ENCODE measurements at regions not wholly inside any gene's neighbourhood (a gene's known extent, or its start where the extent isn't known, plus 50 kb on each side); places are given as distances from the start of the nearest gene placed in this dataset.

- intact Hi-C loops (cut with DNase I): no loop called here
- H3K9me3 ChIP-seq: no peaks in the 10 kb centered on the region
- DNase-seq: no peak
- no peak overlapping the region for H3K27ac ChIP-seq
- peaks cover 0 to 16% (median 0%) of the 10 kb centered on the region in 3 donors for H3K4me1 ChIP-seq
- no peaks in the 10 kb centered on the region for H3K36me3 ChIP-seq
- no peak for FAIRE-seq
- WGBS, 2 donors: 57 to 58% methylated on average over 2 of the region's 2 CpGs
- TF ChIP-seq, protein P1, sequence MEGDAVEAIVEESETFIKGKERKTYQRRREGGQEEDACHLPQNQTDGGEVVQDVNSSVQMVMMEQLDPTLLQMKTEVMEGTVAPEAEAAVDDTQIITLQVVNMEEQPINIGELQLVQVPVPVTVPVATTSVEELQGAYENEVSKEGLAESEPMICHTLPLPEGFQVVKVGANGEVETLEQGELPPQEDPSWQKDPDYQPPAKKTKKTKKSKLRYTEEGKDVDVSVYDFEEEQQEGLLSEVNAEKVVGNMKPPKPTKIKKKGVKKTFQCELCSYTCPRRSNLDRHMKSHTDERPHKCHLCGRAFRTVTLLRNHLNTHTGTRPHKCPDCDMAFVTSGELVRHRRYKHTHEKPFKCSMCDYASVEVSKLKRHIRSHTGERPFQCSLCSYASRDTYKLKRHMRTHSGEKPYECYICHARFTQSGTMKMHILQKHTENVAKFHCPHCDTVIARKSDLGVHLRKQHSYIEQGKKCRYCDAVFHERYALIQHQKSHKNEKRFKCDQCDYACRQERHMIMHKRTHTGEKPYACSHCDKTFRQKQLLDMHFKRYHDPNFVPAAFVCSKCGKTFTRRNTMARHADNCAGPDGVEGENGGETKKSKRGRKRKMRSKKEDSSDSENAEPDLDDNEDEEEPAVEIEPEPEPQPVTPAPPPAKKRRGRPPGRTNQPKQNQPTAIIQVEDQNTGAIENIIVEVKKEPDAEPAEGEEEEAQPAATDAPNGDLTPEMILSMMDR (IDR thresholded peaks at IDR 0.05): no peak
- no peaks in the 10 kb centered on the region for H3K27me3 ChIP-seq
- ATAC-seq: no peak
- no peak overlapping the region for H3K4me3 ChIP-seq
Observed at GRCh38 chr7:93737953-93738352, 152.6 kb downstream of the TFPI2 start.

- TF ChIP-seq, protein P1 (IDR thresholded peaks at IDR 0.05): no peak
- ATAC-seq (no peak), FAIRE-seq (no peak), DNase-seq (no peak)
- Histone ChIP-seq H3K4me1 (peaks cover 0 to 16% (median 0%) of the 10 kb centered on the region in 3 donors), H3K27ac (no peak overlapping the region), H3K9me3 (no peaks in the 10 kb centered on the region), H3K4me3 (no peak overlapping the region), H3K36me3 (no peaks in the 10 kb centered on the region), H3K27me3 (no peaks in the 10 kb centered on the region)
- WGBS, 2 donors: 44 to 49% methylated on average over 2 of the region's 2 CpGs
- intact Hi-C loops (cut with DNase I): no loop called here
Observed at GRCh38 chr7:93736668-93737369, 153.7 kb downstream of the TFPI2 start.

- WGBS, 2 donors: 72 to 81% methylated on average over 2 of the region's 2 CpGs
Observed at GRCh38 chr7:93728292-93728691, 153.8 kb upstream of the CALCR start.

DNA sequence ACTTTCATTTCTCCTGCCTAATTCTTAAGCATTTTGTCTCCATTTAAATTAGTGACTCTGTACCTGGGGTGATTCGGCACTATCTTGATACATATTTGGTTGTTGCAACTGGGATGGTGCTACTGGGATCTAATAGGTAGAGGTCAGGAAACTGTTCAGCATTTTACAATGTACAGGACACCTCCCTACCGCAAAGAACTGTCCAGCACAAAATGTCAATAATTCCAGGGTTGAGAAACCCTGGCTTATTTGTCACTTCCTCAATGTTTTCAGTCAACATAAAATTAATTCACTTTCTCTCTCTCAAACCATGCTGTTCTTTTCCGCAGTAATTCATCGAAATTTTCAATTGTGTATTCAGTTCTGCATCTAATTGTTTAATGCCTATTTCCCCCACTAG, 151.4 kb upstream of the CALCR start:
- no peak for DNase-seq
- intact Hi-C loops (cut with DNase I): no loop called here
- WGBS, 2 donors: 66 to 77% methylated on average over 4 of the region's 4 CpGs
- H3K27ac ChIP-seq: no peak overlapping the region
- H3K4me1 ChIP-seq: no peaks in the 10 kb centered on the region
- H3K27me3 ChIP-seq: peaks cover 0 to 4% (median 1%) of the 10 kb centered on the region in 4 donors
- no peaks in the 10 kb centered on the region for H3K36me3 ChIP-seq
- H3K9me3 ChIP-seq: no peaks in the 10 kb centered on the region
- no peak for ATAC-seq
- TF ChIP-seq, protein P1 (IDR thresholded peaks at IDR 0.05): no peak
- no peak for FAIRE-seq
- no peak overlapping the region for H3K4me3 ChIP-seq

More at GRCh38 chr7:93728292-93728691, 153.8 kb upstream of the CALCR start:
- DNase-seq: no peak
- no peak for ATAC-seq
- intact Hi-C loops (cut with DNase I): no loop called here
- H3K9me3 ChIP-seq: no peaks in the 10 kb centered on the region
- FAIRE-seq: no peak
- no peaks in the 10 kb centered on the region for H3K36me3 ChIP-seq
- H3K4me3 ChIP-seq: no peak overlapping the region
- no peaks in the 10 kb centered on the region for H3K4me1 ChIP-seq
- no peaks in the 10 kb centered on the region for H3K27me3 ChIP-seq
- no peak overlapping the region for H3K27ac ChIP-seq
- TF ChIP-seq, protein P1 (IDR thresholded peaks at IDR 0.05): no peak

DNA sequence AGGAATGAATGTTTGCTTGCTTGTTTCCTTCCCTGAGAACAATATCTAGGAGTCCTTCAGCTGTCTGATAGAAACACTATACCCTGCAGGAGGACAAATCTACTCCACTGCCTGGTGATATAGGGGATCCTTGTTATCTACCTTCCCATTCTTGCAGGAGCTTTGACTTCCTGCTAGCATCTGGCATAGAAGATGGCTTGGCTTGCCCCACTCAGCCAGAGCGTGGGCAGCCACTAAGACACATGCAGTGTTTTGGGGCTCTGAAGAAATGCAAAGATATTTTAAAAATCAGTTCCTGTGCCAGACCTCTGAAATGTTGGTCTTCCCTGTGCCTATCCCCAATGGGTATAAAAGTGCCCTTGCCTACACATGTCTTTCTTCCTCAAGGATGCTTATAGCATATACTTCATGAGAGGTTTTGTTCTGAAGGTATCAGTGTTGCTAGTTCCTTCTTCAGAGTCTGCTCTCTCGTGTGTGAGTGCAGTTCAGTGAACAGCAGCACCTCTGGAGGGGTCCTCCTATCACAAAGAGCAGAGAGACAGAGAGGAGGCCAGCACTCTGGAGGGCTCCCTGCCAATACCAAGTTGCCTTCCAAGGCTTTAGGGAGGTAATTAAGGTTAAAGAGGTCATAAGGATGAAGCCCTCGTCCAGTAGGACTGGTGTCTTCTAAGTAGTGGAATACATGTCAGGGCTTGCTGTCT, 149.1 kb upstream of the CALCR start:
- Histone ChIP-seq H3K36me3 (no peaks in the 10 kb centered on the region), H3K9me3 (no peaks in the 10 kb centered on the region), H3K4me1 (no peaks in the 10 kb centered on the region), H3K4me3 (no peak overlapping the region), H3K27me3 (peaks cover 0 to 4% (median 2%) of the 10 kb centered on the region in 4 donors), H3K27ac (no peak overlapping the region)
- no peak for DNase-seq
- no peak for ATAC-seq
- 63 to 64% methylated on average over 3 of the region's 3 CpGs for WGBS, 2 donors
- TF ChIP-seq, protein P1 (IDR thresholded peaks at IDR 0.05): no peak
- intact Hi-C loops (cut with DNase I): no loop called here
- FAIRE-seq: no peak
